ENCODE measurements at regions not wholly inside any gene's neighbourhood (a gene's known extent, or its start where the extent isn't known, plus 50 kb on each side); places are given as distances from the start of the nearest gene placed in this dataset.

GRCh38 chr18:10040287-10041011 is 126.6 kb downstream of the VAPA start:
- Mint-ChIP-seq H3K9me3 (peaks cover 9% of the 10 kb centered on the region), H3K4me1 (ENCODE audit: low read depth) (no peaks in the 10 kb centered on the region), H3K27me3 (ENCODE audit: low read depth) (peaks cover 7% of the 10 kb centered on the region), H3K27ac (no peak overlapping the region), H3K36me3 (ENCODE audit: low read depth) (no peaks in the 10 kb centered on the region), H3K4me3 (ENCODE audit: low read depth) (no peak overlapping the region)
- intact Hi-C loops (cut with micrococcal nuclease), result no loop called here
- DNase-seq (ENCODE audit: low spot score), result no peak

DNA sequence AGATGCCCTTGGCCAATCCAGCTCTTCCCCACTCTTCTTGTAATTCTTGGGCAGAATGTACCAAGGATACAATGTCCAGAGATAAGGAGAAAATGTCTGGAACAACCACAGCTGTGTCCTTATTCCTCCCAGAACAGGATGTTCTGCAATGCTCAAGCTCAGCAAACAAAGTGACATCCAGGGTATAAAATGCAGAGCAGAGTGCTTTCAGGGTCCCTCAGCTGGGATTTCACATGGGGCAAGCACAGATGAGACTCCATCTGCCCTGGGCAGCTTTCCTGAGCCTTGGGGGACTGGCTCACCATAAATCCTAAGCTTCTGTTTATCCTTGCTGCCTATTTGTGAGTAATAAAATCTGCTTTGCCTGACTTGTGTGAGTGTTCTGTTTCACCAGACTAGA is 127.4 kb downstream of the VAPA start:
- Mint-ChIP-seq H3K36me3 (ENCODE audit: low read depth) (no peaks in the 10 kb centered on the region), H3K27ac (no peak overlapping the region), H3K4me1 (ENCODE audit: low read depth) (no peaks in the 10 kb centered on the region), H3K4me3 (ENCODE audit: low read depth) (no peak overlapping the region), H3K9me3 (peaks cover 9% of the 10 kb centered on the region), H3K27me3 (ENCODE audit: low read depth) (peaks cover 7% of the 10 kb centered on the region)
- intact Hi-C loops (cut with micrococcal nuclease), result no loop called here
- no peak for DNase-seq (ENCODE audit: low spot score)

GRCh38 chr18:10042492-10042891 is 128.7 kb downstream of the VAPA start:
- H3K4me1 Mint-ChIP-seq (ENCODE audit: low read depth), result no peaks in the 10 kb centered on the region
- H3K27me3 Mint-ChIP-seq (ENCODE audit: low read depth), result peaks cover 5% of the 10 kb centered on the region
- no peak overlapping the region for H3K27ac Mint-ChIP-seq
- intact Hi-C loops (cut with micrococcal nuclease), result no loop called here
- no peak for DNase-seq (ENCODE audit: low spot score)
- H3K36me3 Mint-ChIP-seq (ENCODE audit: low read depth), result no peaks in the 10 kb centered on the region
- no peak overlapping the region for H3K4me3 Mint-ChIP-seq (ENCODE audit: low read depth)
- H3K9me3 Mint-ChIP-seq, result peaks cover 9% of the 10 kb centered on the region

GRCh38 chr18:10044054-10044453 is 130.2 kb downstream of the VAPA start:
- Mint-ChIP-seq H3K36me3 (ENCODE audit: low read depth) (no peaks in the 10 kb centered on the region), H3K4me1 (ENCODE audit: low read depth) (no peaks in the 10 kb centered on the region), H3K27me3 (ENCODE audit: low read depth) (peaks cover 5% of the 10 kb centered on the region), H3K4me3 (ENCODE audit: low read depth) (no peak overlapping the region), H3K9me3 (peaks cover 9% of the 10 kb centered on the region), H3K27ac (no peak overlapping the region)
- intact Hi-C loops (cut with micrococcal nuclease), result no loop called here
- DNase-seq (ENCODE audit: low spot score), result no peak

GRCh38 chr18:10045296-10045891 is 131.6 kb downstream of the VAPA start:
- Mint-ChIP-seq H3K4me3 (ENCODE audit: low read depth) (no peak overlapping the region), H3K27me3 (ENCODE audit: low read depth) (peaks cover 5% of the 10 kb centered on the region), H3K4me1 (ENCODE audit: low read depth) (no peaks in the 10 kb centered on the region), H3K36me3 (ENCODE audit: low read depth) (no peaks in the 10 kb centered on the region), H3K27ac (no peak overlapping the region), H3K9me3 (peaks cover 9% of the 10 kb centered on the region)
- intact Hi-C loops (cut with micrococcal nuclease), result no loop called here
- DNase-seq (ENCODE audit: low spot score), result no peak

DNA sequence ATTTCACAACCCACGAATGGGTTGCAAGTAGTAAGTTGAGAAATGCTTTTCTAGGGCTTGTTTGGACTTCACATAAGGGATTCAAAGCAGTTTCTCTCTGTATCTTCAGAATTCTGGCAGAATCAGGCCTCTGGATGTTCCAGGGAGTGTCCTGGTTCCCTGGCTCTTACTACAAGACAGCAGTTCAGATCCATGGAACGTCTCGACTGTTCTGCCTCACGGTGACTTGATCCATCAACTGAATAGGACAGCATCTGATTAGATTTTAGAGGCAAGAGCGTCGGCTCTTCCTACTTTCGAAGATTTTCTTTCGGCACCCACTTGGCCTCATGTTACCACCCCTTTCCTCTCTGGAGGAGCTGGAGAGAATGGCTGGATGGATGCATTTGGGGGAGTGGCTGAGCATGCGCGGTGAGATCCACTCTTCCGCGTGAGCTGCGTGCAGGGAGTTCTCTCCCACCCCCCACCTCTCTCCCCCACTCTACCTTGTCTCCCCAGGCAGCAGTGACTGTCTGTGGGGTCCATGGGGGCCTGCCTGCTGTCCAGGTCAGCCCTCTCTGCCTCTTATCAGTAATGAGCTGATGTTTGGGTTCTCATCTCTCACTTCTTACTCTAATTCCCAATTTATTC is 132.5 kb downstream of the VAPA start:
- Mint-ChIP-seq H3K4me3 (ENCODE audit: low read depth) (no peak overlapping the region), H3K4me1 (ENCODE audit: low read depth) (no peaks in the 10 kb centered on the region), H3K27ac (no peak overlapping the region), H3K27me3 (ENCODE audit: low read depth) (peaks cover 4% of the 10 kb centered on the region), H3K36me3 (ENCODE audit: low read depth) (no peaks in the 10 kb centered on the region), H3K9me3 (peaks cover 9% of the 10 kb centered on the region)
- DNase-seq (ENCODE audit: low spot score), result no peak
- intact Hi-C loops (cut with micrococcal nuclease), result no loop called here

- Mint-ChIP-seq H3K4me1 (ENCODE audit: low read depth) (no peaks in the 10 kb centered on the region), H3K36me3 (ENCODE audit: low read depth) (no peaks in the 10 kb centered on the region), H3K27me3 (ENCODE audit: low read depth) (no peaks in the 10 kb centered on the region), H3K9me3 (peaks cover 5% of the 10 kb centered on the region), H3K27ac (no peak overlapping the region), H3K4me3 (ENCODE audit: low read depth) (no peak overlapping the region)
- DNase-seq (ENCODE audit: low spot score), result no peak
- intact Hi-C loops (cut with micrococcal nuclease), result no loop called here
These were observed 133.4 kb downstream of the VAPA start for GRCh38 chr18:10047237-10047636.

DNA sequence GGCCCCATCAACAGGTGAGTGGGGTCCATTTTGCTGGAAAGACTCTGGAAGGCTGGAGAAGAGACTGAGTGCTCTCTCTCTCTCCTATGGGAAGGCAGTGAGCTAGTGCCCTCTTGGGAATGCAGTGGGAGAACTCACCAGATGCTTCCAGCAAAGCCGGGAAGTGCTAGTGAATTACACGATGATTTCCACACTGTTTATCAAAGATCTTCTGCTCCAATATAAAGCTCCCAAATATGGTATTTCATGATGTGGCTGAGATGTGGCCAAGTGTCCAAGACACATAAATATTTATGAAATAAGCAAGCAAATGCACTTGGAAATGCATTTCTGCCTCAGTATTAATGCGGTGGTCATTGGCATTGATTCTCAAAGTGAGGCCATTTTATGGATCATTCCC is 135.9 kb downstream of the VAPA start:
- H3K27me3 Mint-ChIP-seq (ENCODE audit: low read depth), result no peaks in the 10 kb centered on the region
- intact Hi-C loops (cut with micrococcal nuclease), result no loop called here
- H3K4me3 Mint-ChIP-seq (ENCODE audit: low read depth), result no peak overlapping the region
- H3K27ac Mint-ChIP-seq, result no peak overlapping the region
- H3K4me1 Mint-ChIP-seq (ENCODE audit: low read depth), result no peaks in the 10 kb centered on the region
- H3K36me3 Mint-ChIP-seq (ENCODE audit: low read depth), result no peaks in the 10 kb centered on the region
- DNase-seq (ENCODE audit: low spot score), result no peak
- no peaks in the 10 kb centered on the region for H3K9me3 Mint-ChIP-seq

GRCh38 chr18:10050956-10051355 is 137.1 kb downstream of the VAPA start:
- Mint-ChIP-seq H3K27me3 (ENCODE audit: low read depth) (no peaks in the 10 kb centered on the region), H3K4me1 (ENCODE audit: low read depth) (no peaks in the 10 kb centered on the region), H3K4me3 (ENCODE audit: low read depth) (no peak overlapping the region), H3K36me3 (ENCODE audit: low read depth) (no peaks in the 10 kb centered on the region), H3K27ac (no peak overlapping the region), H3K9me3 (no peaks in the 10 kb centered on the region)
- DNase-seq (ENCODE audit: low spot score), result no peak
- intact Hi-C loops (cut with micrococcal nuclease), result no loop called here

DNA sequence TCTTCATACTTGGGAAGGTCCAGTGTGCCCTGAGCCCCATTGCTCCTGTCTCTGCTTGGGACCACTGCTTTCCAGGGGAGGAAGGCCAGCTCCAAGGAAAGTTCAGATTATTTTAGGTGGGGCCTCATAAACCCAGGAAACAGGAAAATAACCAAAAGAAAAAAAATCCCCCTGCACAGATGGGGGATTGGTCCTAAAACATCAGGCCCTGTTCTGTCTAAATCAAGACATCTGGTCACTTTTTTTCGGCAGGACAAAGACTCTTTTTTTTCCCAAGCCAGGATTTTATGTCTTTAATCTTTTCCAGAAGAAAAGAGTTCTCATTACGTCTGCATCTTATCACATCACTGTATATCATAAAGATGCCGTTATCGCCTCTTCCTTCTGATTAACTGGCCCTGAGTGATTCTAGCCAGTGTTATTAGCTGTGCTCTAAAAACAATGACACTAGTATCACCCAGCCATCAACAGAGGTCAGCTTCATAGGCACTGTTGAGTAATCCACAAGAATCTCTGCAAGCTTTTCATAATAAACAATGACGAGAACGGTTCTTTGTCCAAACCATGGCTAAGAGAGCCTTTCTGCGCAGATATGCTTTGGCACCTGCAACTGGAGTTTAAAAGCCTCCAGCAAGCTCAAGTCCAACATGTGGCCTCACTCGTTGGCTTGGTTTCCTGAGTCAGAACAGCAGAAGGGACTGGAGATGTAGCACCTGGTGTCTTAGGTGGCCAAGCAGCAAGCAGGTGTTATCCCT is 138.2 kb downstream of the VAPA start:
- Mint-ChIP-seq H3K36me3 (ENCODE audit: low read depth) (no peaks in the 10 kb centered on the region), H3K27ac (no peak overlapping the region), H3K27me3 (ENCODE audit: low read depth) (no peaks in the 10 kb centered on the region), H3K9me3 (no peaks in the 10 kb centered on the region), H3K4me1 (ENCODE audit: low read depth) (no peaks in the 10 kb centered on the region), H3K4me3 (ENCODE audit: low read depth) (no peak overlapping the region)
- intact Hi-C loops (cut with micrococcal nuclease), result no loop called here
- no peak for DNase-seq (ENCODE audit: low spot score)

GRCh38 chr18:10052871-10053270 is 139.1 kb downstream of the VAPA start:
- Mint-ChIP-seq H3K27ac (no peak overlapping the region), H3K4me3 (ENCODE audit: low read depth) (no peak overlapping the region), H3K9me3 (no peaks in the 10 kb centered on the region), H3K27me3 (ENCODE audit: low read depth) (no peaks in the 10 kb centered on the region), H3K36me3 (ENCODE audit: low read depth) (no peaks in the 10 kb centered on the region), H3K4me1 (ENCODE audit: low read depth) (no peaks in the 10 kb centered on the region)
- intact Hi-C loops (cut with micrococcal nuclease), result no loop called here
- no peak for DNase-seq (ENCODE audit: low spot score)

- Mint-ChIP-seq H3K9me3 (no peaks in the 10 kb centered on the region), H3K27me3 (ENCODE audit: low read depth) (no peaks in the 10 kb centered on the region), H3K4me3 (ENCODE audit: low read depth) (no peak overlapping the region), H3K4me1 (ENCODE audit: low read depth) (no peaks in the 10 kb centered on the region), H3K27ac (no peak overlapping the region), H3K36me3 (ENCODE audit: low read depth) (no peaks in the 10 kb centered on the region)
- no peak for DNase-seq (ENCODE audit: low spot score)
- intact Hi-C loops (cut with micrococcal nuclease), result no loop called here
These were observed 140.0 kb downstream of the VAPA start for GRCh38 chr18:10053861-10054260.

DNA sequence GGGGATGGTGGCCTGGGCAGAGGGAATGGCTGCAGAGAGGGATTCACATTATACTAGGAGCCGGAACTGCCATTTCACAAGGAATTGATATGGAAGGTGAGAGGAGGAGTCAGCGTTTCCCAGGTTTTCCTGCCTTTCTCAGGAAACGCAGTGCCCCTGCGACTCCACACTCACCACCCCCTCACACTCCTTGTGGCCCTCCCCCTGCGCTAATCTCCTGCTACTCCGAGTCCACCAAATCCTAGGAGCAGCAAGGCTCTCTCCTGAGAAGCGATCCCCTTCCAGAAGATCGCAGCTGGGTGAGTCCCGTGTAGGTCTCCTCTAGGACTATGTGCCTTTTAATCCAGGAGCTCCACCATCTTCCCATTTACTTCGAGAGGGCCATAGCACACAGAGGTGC is 140.6 kb downstream of the VAPA start:
- no peak overlapping the region for H3K4me3 Mint-ChIP-seq (ENCODE audit: low read depth)

More for the DNA sequence above, 140.6 kb downstream of the VAPA start:
- H3K27ac Mint-ChIP-seq, result no peak overlapping the region
- intact Hi-C loops (cut with micrococcal nuclease), result no loop called here
- H3K36me3 Mint-ChIP-seq (ENCODE audit: low read depth), result no peaks in the 10 kb centered on the region
- no peak for DNase-seq (ENCODE audit: low spot score)
- no peaks in the 10 kb centered on the region for H3K4me1 Mint-ChIP-seq (ENCODE audit: low read depth)
- no peaks in the 10 kb centered on the region for H3K27me3 Mint-ChIP-seq (ENCODE audit: low read depth)
- H3K9me3 Mint-ChIP-seq, result no peaks in the 10 kb centered on the region
